Lower leg skin (tissue), 4 donors: ENCODE measurements at regions not wholly inside any gene's neighbourhood (a gene's known extent, or its start where the extent isn't known, plus 50 kb on each side); places are given as distances from the start of the nearest gene placed in this dataset.
A peak's percentile ranks its signal among the peaks of the same experiment; 100 is the strongest.

Experiments used
- DNase-seq, 2 donors: peaks; one replicate each; pipeline ENCODE4 v3.0.0-alpha.2; 2019; ENCODE audit warnings: low spot score in 2 of 2
- H3K4me3 ChIP-seq: fragments of 200-600 bp; sonication (generic); 2 replicates; pipeline ENCODE4 v1.5.1; 2017; ENCODE audit warnings: mild to moderate bottlenecking, low read depth; ENCODE audit not compliant: poor library complexity, severe bottlenecking
- CTCF ChIP-seq, 3 donors: fragments of 450-650 bp; IDR thresholded peaks; one replicate each; pipeline ENCODE4 v1.5.1; 2016; ENCODE audit warnings: antibody characterized with exemption in 3 of 3, mild to moderate bottlenecking in 3 of 3, moderate library complexity in 2 of 3
- POLR2A ChIP-seq, 2 donors: fragments of 450-650 bp; IDR thresholded peaks; one replicate each; pipeline ENCODE4 v1.6.1; 2016 to 2017; ENCODE audit warnings: antibody characterized with exemption in 2 of 2, mild to moderate bottlenecking in 1 of 2, moderate library complexity in 1 of 2
- WGBS, 2 donors: methylation state at CpG; one replicate each; pipeline ENCODE4 v1.1.5; 2018; 5-methylcytosine and 5-hydroxymethylcytosine counted together
- intact Hi-C: fragments of 100-400 bp; cut with DNase I; formaldehyde crosslinking; loops from one replicate; pipeline ENCODE4 v1.15.0; 2023; ENCODE audit warnings: low total_unique reads

- H3K4me3 ChIP-seq = no peak overlapping the region
- TF ChIP-seq POLR2A (IDR thresholded peaks at IDR 0.05) (no peak), CTCF (IDR thresholded peaks at IDR 0.05) (no peak)
- intact Hi-C loops = no loop called here
- DNase-seq = peak in 1 of 2 donors; percentile 48
- WGBS, 2 donors = 85% methylated on average over 5 of the region's 5 CpGs
Observed at GRCh38 chr15:69513450-69513960, 60.9 kb downstream of the RPLP1 start.

- WGBS, 2 donors = 78% methylated on average over 7 of the region's 7 CpGs
- DNase-seq = peak in 1 of 2 donors; percentile 29
- TF ChIP-seq POLR2A (IDR thresholded peaks at IDR 0.05) = no peak
- TF ChIP-seq CTCF (IDR thresholded peaks at IDR 0.05) = no peak
- intact Hi-C loops = no loop called here
- no peak overlapping the region for H3K4me3 ChIP-seq
Observed at GRCh38 chr15:69513986-69514385, 61.4 kb downstream of the RPLP1 start.

- TF ChIP-seq POLR2A (IDR thresholded peaks at IDR 0.05) (no peak), CTCF (IDR thresholded peaks at IDR 0.05) (no peak)
- no peak overlapping the region for H3K4me3 ChIP-seq
- intact Hi-C loops = no loop called here
- WGBS, 2 donors = 83 to 86% methylated on average over 4 of the region's 4 CpGs
- DNase-seq = no peak
Observed at GRCh38 chr15:69515508-69515907, 62.9 kb downstream of the RPLP1 start.

- DNase-seq = peak in 1 of 2 donors; percentile 21
- no peak for TF ChIP-seq POLR2A (IDR thresholded peaks at IDR 0.05)
- TF ChIP-seq CTCF (IDR thresholded peaks at IDR 0.05) = no peak
- H3K4me3 ChIP-seq = no peak overlapping the region
- intact Hi-C loops = no loop called here
- 63 to 66% methylated on average over 3 of the region's 3 CpGs for WGBS, 2 donors
Observed at GRCh38 chr15:69515926-69516325, 63.3 kb downstream of the RPLP1 start.

- DNase-seq = peak in 1 of 2 donors; percentile 14
- no peak overlapping the region for H3K4me3 ChIP-seq
- intact Hi-C loops = no loop called here
- 82 to 90% methylated on average over 2 of the region's 2 CpGs for WGBS, 2 donors
- TF ChIP-seq CTCF (IDR thresholded peaks at IDR 0.05) (no peak), POLR2A (IDR thresholded peaks at IDR 0.05) (no peak)
Observed at GRCh38 chr15:69517052-69517451, 64.4 kb downstream of the RPLP1 start.

GRCh38 chr15:69518806-69519205 is 66.2 kb downstream of the RPLP1 start:
- TF ChIP-seq POLR2A (IDR thresholded peaks at IDR 0.05) (no peak), CTCF (IDR thresholded peaks at IDR 0.05) (no peak)
- WGBS, 2 donors = 80 to 83% methylated on average over 2 of the region's 2 CpGs
- H3K4me3 ChIP-seq = no peak overlapping the region
- intact Hi-C loops = no loop called here
- DNase-seq = no peak
